Mesodermal cell (in vitro differentiated cells): ENCODE measurements at regions not wholly inside any gene's neighbourhood (a gene's known extent, or its start where the extent isn't known, plus 50 kb on each side); places are given as distances from the start of the nearest gene placed in this dataset.

Experiments used
- H3K27ac ChIP-seq: 2 replicates; pipeline ENCODE4 v1.7.0; 2013; ENCODE audit warnings: mild to moderate bottlenecking, low read depth, low read length, moderate library complexity; ENCODE audit not compliant: severe bottlenecking
- H3K36me3 ChIP-seq: 2 replicates; pipeline ENCODE4 v1.7.1; 2013; ENCODE audit warnings: mild to moderate bottlenecking, low read length, moderate library complexity; ENCODE audit not compliant: control insufficient read depth, insufficient read depth
- H3K4me1 ChIP-seq: one replicate; pipeline ENCODE4 v1.7.1; 2013; ENCODE audit warnings: mild to moderate bottlenecking, low read length; ENCODE audit not compliant: insufficient read depth, control insufficient read depth, poor library complexity, severe bottlenecking
- H3K4me3 ChIP-seq: 2 replicates; pipeline ENCODE4 v1.7.0; 2013; ENCODE audit warnings: low read length, control low read depth, mild to moderate bottlenecking; ENCODE audit not compliant: insufficient read depth, poor library complexity, severe bottlenecking; ENCODE audit errors: extremely low read depth
- H3K9me3 ChIP-seq: 2 replicates; pipeline ENCODE4 v1.7.1; 2013; ENCODE audit warnings: mild to moderate bottlenecking, low read length, moderate library complexity; ENCODE audit not compliant: control insufficient read depth
- WGBS, 2 experiments: methylation state at CpG; one replicate each; pipeline ENCODE4 v1.1.5; 2013; ENCODE audit warnings: missing lambda C conversion rate in 2 of 2; ENCODE audit not compliant: insufficient coverage in 2 of 2; 5-methylcytosine and 5-hydroxymethylcytosine counted together

DNA sequence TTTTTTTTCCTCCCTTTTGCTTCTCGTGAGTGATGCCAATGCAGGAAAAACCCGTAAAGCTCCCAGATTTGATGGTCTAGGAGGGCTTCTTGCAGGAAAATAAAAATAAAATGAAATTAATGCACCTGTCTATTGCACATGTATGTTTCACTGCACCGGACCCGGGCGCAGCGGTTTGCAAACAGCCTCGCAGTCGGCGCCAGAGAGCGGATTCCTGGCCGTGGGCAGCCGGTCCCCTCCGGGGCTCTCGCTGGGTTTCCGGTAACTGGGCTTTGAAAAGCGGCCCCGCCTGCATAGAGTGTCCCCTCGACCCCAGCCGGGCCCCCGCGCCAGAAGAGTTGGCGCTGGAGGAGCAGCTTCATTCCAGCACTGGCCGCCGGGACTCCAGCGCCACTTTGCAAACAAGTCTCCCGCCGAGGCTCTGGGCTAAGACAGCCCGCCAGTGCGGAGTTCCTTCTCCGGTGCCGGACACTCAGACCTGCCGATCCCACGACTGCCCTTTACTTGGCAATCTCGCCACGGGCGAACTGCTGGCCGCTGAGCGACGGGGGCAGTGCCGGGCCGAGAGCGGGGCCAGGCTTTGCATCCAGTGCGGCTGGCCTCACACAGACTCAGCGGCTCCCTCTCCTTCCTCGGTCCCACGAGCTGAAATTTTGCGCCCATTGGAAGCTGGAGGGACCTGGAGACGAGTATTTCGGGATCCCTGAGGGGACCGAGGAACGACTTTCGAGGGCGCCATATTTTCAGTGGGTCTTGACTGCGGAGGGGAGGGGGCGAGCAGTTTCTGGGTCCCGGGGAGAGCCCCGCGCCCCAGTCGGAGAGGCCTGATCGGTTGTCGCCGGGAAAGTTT lies 225.9 kb upstream of the C2CD4B start:
- 0% methylated on average over 50 to 58 of the region's 62 CpGs for WGBS, 2 experiments
- Histone ChIP-seq H3K9me3 (no peaks in the 10 kb centered on the region), H3K27ac (peak overlapping the region; percentile 48), H3K4me3 (peak overlapping the region; percentile 87), H3K4me1 (peaks cover 5% of the 10 kb centered on the region), H3K36me3 (no peaks in the 10 kb centered on the region)

DNA sequence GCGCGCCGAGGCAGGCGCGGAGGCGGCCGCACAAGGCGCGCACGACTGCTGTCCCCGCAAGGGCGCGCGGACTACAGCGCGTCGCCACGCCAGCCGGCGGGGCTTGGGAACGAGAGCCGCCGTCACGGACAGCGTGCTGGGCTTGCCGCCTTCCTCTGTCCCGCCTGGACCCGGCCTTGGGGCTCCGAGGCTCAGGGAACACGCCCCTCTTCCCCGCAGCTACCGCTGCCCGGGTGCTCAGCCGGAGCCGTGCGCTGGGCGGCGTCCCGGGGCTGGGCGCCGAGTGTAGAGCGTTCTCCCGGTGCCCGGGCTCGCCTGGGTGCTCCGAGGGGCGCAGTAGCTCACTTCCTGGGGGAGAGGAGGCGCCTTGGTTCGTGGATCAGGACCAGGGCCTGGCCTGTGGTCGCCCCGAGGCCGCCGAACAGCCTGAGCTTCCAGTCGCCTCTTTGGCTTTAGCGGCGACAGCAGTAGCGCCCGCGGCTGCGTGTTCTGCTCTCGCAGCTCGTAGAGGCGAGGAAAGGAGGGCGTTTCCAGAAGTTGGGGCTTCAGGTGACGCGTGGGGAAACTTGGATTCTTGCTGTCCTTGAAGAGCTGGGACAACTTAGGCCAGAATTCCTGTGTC lies 226.7 kb upstream of the C2CD4B start:
- Histone ChIP-seq H3K4me3 (peak overlapping the region; percentile 87), H3K4me1 (peaks cover 5% of the 10 kb centered on the region), H3K27ac (no peak overlapping the region), H3K36me3 (no peaks in the 10 kb centered on the region), H3K9me3 (no peaks in the 10 kb centered on the region)
- 0 to 1% methylated on average over 53 to 59 of the region's 66 CpGs for WGBS, 2 experiments

DNA sequence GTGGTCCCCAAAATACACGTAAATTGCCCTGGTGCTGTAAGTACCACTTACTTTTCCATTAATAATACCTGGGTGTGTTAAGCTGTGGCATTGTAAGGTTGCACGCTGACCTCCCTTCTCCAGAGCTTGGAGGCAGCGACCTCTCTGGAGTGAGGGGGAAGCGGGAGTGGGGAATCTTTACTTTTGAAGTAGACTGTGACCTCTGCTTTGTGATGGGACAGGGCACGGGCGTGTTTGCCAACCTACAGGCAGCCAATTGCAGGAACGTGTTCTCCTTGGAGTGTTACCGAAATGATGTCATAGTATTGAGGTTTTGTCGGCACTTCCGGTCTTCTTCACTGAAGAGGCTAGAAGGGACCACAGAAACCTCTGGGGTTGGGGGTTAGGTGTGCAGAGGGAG lies 227.3 kb upstream of the C2CD4B start:
- 34 to 38% methylated on average over 5 to 9 of the region's 10 CpGs for WGBS, 2 experiments

DNA sequence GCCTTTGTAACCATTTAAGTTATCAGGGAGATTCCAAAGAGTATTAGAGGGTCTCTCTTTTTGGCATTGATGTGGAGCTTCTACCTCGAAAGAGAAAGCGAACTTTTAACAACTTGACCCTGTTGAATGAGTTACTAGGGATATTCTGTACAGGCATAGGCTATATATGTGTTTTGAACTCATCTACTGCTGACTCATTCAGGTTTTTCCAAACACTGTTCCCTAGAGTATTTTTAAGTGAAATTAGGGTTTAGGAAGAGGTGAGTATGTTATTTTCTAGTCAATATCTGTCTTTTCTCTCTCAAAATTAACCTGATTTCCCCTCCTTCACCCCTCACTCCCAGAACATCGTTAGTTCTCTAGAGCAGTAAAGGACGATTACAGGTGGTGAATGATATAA lies 228.1 kb upstream of the C2CD4B start:
- Histone ChIP-seq H3K9me3 (peaks cover 4% of the 10 kb centered on the region), H3K4me3 (no peak overlapping the region), H3K27ac (no peak overlapping the region), H3K36me3 (peaks cover 3% of the 10 kb centered on the region), H3K4me1 (peaks cover 5% of the 10 kb centered on the region)
- WGBS, 2 experiments = 100% methylated on average over 2 of the region's 4 CpGs; no CpG with 5 or more reads in 1 of the 2 experiments

More for the DNA sequence above, 227.3 kb upstream of the C2CD4B start:
- H3K9me3 ChIP-seq = no peaks in the 10 kb centered on the region
- H3K27ac ChIP-seq = no peak overlapping the region
- H3K4me3 ChIP-seq = peak overlapping the region; percentile 87
- H3K4me1 ChIP-seq = peaks cover 5% of the 10 kb centered on the region
- H3K36me3 ChIP-seq = peaks cover under 1% of the 10 kb centered on the region

DNA sequence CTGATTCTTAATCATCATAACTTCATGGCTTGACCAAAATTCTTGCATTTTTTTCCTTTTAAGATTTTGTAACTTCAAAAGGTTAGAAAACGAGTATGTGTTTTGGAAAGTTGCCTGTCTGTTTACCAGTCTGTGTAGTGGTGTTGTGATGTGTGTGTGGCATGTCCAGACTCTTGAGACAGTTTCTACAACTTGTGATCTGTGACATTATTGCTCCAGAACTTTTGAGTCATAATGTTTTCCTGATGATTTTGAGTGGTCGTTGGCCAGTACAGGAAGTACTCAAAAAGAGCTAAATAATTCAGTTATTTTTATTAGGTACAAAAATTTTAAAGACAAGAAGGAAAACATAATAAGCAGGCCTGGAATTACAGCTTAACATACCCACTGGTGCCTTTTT lies 229.0 kb upstream of the C2CD4B start:
- H3K4me3 ChIP-seq = no peak overlapping the region
- H3K27ac ChIP-seq = no peak overlapping the region
- WGBS, 2 experiments = 71 to 80% methylated on average over 1 of the region's 2 CpGs
- H3K4me1 ChIP-seq = peaks cover 5% of the 10 kb centered on the region
- H3K9me3 ChIP-seq = peaks cover 10% of the 10 kb centered on the region
- H3K36me3 ChIP-seq = peaks cover 3% of the 10 kb centered on the region

DNA sequence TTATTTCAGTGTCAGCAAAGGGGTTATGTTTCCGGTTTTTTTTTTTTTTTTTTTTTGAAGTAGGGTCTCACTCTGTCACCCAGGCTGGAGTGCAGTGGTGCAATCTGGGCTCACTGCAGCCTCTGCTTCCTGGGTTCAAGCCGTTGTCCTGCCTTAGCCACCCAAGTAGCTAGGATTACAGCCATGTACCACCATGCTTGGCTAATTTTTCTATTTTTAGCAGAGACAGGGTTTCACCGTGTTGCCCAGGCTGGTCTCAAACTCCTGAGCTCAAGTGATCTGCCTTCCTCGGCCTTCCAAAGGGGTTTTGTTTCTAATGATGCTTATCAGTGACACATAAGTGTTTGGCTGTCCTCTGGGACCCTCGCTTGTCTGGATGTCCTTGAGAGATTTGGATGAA lies 235.7 kb upstream of the C2CD4B start:
- no peak overlapping the region for H3K27ac ChIP-seq
- peaks cover 3% of the 10 kb centered on the region for H3K36me3 ChIP-seq
- H3K9me3 ChIP-seq = peaks cover 29% of the 10 kb centered on the region
- H3K4me1 ChIP-seq = no peaks in the 10 kb centered on the region
- 95 to 97% methylated on average over 3 to 4 of the region's 5 CpGs for WGBS, 2 experiments
- H3K4me3 ChIP-seq = no peak overlapping the region

DNA sequence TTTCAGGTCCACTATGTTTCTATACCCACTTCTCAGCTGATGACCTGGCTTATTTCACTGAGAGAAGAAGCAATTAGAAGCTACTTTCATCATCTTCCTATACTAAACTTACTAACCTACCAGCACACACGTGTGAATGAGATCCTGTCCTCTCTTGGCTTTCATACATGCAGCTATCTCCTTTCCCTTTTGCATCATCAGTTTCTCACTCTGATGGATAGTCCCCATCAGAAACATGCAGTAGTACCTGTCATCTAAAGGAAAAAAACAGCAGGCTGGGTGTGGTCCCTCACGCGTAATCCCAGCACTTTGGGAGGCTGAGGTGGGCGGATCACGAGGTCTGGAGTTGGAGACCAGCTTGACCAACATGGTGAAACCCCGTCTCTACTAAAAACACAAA lies 237.6 kb upstream of the C2CD4B start:
- Histone ChIP-seq H3K4me1 (no peaks in the 10 kb centered on the region), H3K27ac (no peak overlapping the region), H3K4me3 (no peak overlapping the region), H3K9me3 (peaks cover 29% of the 10 kb centered on the region), H3K36me3 (peaks cover under 1% of the 10 kb centered on the region)
- WGBS, 2 experiments = 90 to 100% methylated on average over 5 to 6 of the region's 6 CpGs

DNA sequence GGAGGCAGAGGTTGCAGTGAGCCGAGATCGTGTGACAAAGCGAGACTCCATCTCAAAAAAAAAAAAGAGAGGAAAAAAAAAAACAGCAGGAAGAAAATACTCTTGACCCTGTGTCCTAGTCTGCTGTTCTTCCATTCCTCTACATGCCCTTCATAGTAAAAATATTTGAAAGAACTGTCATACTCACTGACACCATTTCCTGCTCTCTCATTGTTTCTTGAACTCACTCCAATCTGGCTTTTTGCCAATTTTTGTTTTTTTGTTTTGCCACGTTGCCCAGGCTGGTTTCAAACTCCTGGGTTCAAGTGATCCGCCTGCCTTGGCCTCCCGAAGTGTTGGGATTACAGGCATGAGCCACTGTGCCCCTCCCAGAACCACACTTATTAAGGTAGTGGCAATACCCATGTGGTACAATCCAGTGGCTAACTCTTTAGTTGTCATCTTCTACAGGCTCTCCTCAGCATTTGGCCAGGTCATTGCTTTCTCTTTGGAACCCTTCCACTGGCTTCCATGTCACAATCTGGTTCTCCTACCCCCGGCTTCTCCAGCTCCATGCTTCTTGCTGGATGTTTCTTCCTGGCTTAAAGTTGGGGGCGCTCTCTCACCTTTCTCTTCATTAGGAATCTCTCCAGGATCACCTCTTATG lies 238.2 kb upstream of the C2CD4B start:
- H3K27ac ChIP-seq = no peak overlapping the region
- 91 to 95% methylated on average over 5 to 7 of the region's 8 CpGs for WGBS, 2 experiments
- no peaks in the 10 kb centered on the region for H3K36me3 ChIP-seq
- no peaks in the 10 kb centered on the region for H3K4me1 ChIP-seq
- H3K9me3 ChIP-seq = peaks cover 25% of the 10 kb centered on the region
- H3K4me3 ChIP-seq = no peak overlapping the region

DNA sequence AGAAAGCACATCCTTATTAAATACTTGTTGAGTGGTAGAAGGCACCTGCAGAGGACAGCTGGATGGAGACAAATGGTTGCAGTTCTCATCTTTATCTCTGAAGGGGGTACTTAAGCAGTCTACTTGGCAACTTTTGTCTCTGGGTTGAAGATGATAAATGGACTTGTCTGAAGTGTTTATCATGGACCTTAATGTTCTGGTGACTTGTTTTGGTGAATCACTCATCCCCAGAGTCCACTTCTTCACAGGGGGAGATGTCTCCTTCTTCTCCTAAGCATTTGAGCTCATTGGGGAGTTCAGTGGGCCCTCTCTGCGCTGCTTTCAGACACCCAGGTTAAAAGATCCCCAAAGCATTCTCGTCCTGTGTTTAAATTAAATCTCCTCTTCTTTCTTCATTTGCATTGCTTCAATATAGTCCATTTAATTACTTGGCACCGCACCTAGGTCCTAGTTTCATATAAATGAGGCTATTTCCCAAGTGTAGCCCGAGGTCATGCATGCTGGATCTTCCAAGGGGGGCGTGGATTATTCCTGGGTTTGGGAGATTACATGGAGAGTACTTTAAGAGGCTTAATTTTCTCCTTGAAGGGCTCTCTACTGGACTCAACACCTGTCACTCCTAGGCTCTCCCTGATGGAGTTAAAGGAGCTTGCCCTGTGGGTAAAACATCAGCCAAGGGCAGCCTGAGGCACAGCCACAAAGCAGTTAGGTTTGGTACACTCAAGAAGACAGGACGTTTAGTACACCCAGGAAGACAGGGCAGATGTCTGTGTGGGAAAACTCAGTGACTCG lies 239.3 kb upstream of the C2CD4B start:
- 87 to 88% methylated on average over 4 of the region's 7 CpGs for WGBS, 2 experiments
- Histone ChIP-seq H3K4me3 (no peak overlapping the region), H3K36me3 (no peaks in the 10 kb centered on the region), H3K9me3 (peaks cover 17% of the 10 kb centered on the region), H3K27ac (no peak overlapping the region), H3K4me1 (no peaks in the 10 kb centered on the region)

DNA sequence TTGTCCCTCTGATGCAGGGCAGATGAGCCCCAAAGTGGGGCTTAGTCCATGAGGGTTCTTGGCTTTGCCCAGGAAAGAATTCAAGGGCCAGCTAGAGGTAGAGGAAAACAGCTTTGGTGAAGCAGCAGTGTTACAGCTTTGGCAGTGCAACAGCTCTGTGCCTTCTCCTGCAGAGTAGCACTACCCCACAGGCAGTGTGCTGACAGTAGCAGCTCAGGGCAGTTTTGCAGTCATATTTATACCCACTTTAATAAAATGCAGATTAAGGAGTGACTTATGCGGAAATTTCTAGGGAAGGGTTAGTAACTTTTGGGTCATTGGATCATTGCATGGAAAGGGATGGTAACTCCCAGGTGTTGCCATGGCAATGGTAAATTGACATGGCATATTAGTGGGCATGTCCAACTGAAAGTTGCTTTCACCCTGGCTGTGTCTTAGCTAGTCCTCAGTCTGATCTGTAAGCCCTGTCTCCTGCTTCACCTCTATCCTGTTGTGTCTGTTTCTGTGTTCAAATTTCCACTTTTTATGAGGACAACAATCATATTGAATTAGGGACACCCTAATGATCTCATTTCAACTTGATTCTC lies 241.3 kb upstream of the C2CD4B start:
- Histone ChIP-seq H3K4me3 (no peak overlapping the region), H3K36me3 (no peaks in the 10 kb centered on the region), H3K4me1 (no peaks in the 10 kb centered on the region), H3K9me3 (no peaks in the 10 kb centered on the region), H3K27ac (no peak overlapping the region)
- no CpG with 5 or more reads among the region's 1 CpG for WGBS, 2 experiments
